ENCODE measurements at regions not wholly inside any gene's neighbourhood (a gene's known extent, or its start where the extent isn't known, plus 50 kb on each side); places are given as distances from the start of the nearest gene placed in this dataset.

DNA sequence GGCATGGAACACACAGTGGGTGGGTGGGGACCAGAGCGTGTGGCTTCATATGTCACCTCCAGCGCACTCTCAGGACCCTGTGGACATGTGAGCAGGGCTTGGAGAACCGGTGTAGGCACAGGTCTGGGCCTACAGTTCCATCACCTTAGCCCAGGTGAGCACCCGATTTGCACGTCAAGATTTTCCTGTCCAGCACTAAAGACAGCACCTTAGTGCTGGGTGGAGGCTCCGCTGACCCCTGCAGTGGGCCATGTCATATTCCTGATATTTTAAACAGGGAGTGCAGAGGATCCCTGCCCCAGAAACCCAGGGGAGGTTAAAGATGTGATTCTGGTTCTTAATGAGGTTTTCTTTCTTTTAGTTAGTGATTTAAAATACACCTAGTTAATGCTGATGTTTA is 356.0 kb upstream of the IRX4 start:
- Histone ChIP-seq H3K27me3 (ENCODE audit: control insufficient read depth in 2 of 2, insufficient read depth in 1 of 2, low read length in 1 of 2) (no peaks in the 10 kb centered on the region), H3K9me3 (ENCODE audit: control insufficient read depth in 2 of 2, insufficient read depth in 1 of 2, low read length in 1 of 2) (no peaks in the 10 kb centered on the region), H3K4me1 (ENCODE audit: control insufficient read depth in 2 of 2, insufficient read depth in 2 of 2, low read length in 2 of 2) (no peaks in the 10 kb centered on the region), H3K36me3 (ENCODE audit: control insufficient read depth in 2 of 2, insufficient read depth in 2 of 2, low read length in 1 of 2) (no peaks in the 10 kb centered on the region), H3K27ac (ENCODE audit: low read depth in 1 of 2, low read length in 1 of 2) (no peak overlapping the region), H3K4me3 (ENCODE audit: low read length in 2 of 2) (no peak overlapping the region)
- WGBS, result 85% methylated on average over 6 of the region's 6 CpGs
- DNase-seq (ENCODE audit: low read depth in 6 of 9, low spot score in 9 of 9), result no peak

DNA sequence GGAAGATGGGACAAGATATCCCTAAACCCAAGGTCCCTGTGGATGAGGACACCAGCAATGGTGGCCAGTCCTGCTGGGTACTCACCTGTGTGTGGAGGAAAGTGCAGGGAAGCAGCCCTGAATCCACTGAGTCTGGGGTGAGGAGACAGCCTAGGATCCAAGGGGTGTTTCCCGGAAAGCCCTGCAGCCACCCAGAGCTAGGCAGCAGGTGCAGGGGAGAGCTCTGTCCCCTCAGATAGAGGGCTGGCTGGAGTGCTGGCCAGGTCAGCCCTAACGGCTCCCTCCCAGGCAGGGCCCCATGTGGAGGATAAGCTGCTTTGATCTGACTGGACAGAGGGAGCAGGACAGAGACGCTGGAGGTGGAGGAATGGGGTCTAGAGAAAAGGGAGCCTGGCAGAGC is 344.7 kb upstream of the IRX4 start:
- Histone ChIP-seq H3K27ac (ENCODE audit: low read depth in 1 of 2, low read length in 1 of 2) (no peak overlapping the region), H3K4me1 (ENCODE audit: control insufficient read depth in 2 of 2, insufficient read depth in 2 of 2, low read length in 2 of 2) (no peaks in the 10 kb centered on the region), H3K36me3 (ENCODE audit: control insufficient read depth in 2 of 2, insufficient read depth in 2 of 2, low read length in 1 of 2) (no peaks in the 10 kb centered on the region), H3K27me3 (ENCODE audit: control insufficient read depth in 2 of 2, insufficient read depth in 1 of 2, low read length in 1 of 2) (no peaks in the 10 kb centered on the region), H3K9me3 (ENCODE audit: control insufficient read depth in 2 of 2, insufficient read depth in 1 of 2, low read length in 1 of 2) (peaks cover 0 to 3% of the 10 kb centered on the region in 2 donors), H3K4me3 (ENCODE audit: low read length in 2 of 2) (no peak overlapping the region)
- 63% methylated on average over 3 of the region's 3 CpGs for WGBS
- no peak for DNase-seq (ENCODE audit: low read depth in 6 of 9, low spot score in 9 of 9)

DNA sequence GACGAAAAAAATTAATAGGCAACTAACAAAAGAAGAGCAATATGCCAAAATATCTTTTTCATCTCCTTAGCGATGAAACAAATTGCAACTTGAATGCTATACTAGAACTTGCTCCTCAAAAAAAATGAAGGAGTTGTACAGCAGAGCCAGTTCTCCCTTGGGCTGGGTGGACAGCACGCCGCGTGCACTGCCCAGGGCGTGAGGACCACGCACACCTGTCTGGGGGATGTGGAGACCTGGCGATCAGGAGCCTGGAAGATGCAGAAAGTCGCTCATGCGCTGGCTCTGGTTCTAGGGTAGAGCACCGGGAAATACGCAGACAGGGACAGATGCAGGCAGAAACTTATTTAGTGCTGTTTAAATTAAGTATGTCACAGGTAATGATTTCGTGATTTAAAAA is 342.0 kb upstream of the IRX4 start:
- Histone ChIP-seq H3K27ac (ENCODE audit: low read depth in 1 of 2, low read length in 1 of 2) (no peak overlapping the region), H3K4me3 (ENCODE audit: low read length in 2 of 2) (no peak overlapping the region), H3K36me3 (ENCODE audit: control insufficient read depth in 2 of 2, insufficient read depth in 2 of 2, low read length in 1 of 2) (no peaks in the 10 kb centered on the region), H3K27me3 (ENCODE audit: control insufficient read depth in 2 of 2, insufficient read depth in 1 of 2, low read length in 1 of 2) (no peaks in the 10 kb centered on the region), H3K4me1 (ENCODE audit: control insufficient read depth in 2 of 2, insufficient read depth in 2 of 2, low read length in 2 of 2) (no peaks in the 10 kb centered on the region), H3K9me3 (ENCODE audit: control insufficient read depth in 2 of 2, insufficient read depth in 1 of 2, low read length in 1 of 2) (peaks cover 0 to 3% of the 10 kb centered on the region in 2 donors)
- WGBS, result 95% methylated on average over 13 of the region's 13 CpGs
- no peak for DNase-seq (ENCODE audit: low read depth in 6 of 9, low spot score in 9 of 9)

DNA sequence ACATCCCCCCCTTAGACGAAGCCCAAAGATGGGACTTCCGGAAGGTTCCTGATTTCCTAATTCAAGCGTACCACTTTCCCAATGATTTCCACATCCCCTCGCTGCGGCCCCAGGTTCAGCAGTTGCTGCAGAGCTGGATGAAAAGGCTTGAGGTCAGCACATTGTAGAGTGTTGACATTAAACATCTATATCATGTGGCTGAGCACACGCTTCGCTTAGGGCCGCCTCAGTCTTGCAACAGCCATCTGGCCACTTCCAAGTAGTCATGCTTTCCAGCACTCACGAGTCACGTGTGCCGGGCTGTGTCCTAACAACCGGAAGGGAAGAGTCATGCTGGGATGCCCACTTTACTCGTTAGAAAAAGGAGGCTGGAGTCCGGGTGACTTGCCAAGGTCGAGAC is 340.6 kb upstream of the IRX4 start:
- no peaks in the 10 kb centered on the region for H3K27me3 ChIP-seq (ENCODE audit: control insufficient read depth in 2 of 2, insufficient read depth in 1 of 2, low read length in 1 of 2)
- WGBS, result 93% methylated on average over 15 of the region's 15 CpGs
- H3K9me3 ChIP-seq (ENCODE audit: control insufficient read depth in 2 of 2, insufficient read depth in 1 of 2, low read length in 1 of 2), result peaks cover 0 to 3% of the 10 kb centered on the region in 2 donors

DNA sequence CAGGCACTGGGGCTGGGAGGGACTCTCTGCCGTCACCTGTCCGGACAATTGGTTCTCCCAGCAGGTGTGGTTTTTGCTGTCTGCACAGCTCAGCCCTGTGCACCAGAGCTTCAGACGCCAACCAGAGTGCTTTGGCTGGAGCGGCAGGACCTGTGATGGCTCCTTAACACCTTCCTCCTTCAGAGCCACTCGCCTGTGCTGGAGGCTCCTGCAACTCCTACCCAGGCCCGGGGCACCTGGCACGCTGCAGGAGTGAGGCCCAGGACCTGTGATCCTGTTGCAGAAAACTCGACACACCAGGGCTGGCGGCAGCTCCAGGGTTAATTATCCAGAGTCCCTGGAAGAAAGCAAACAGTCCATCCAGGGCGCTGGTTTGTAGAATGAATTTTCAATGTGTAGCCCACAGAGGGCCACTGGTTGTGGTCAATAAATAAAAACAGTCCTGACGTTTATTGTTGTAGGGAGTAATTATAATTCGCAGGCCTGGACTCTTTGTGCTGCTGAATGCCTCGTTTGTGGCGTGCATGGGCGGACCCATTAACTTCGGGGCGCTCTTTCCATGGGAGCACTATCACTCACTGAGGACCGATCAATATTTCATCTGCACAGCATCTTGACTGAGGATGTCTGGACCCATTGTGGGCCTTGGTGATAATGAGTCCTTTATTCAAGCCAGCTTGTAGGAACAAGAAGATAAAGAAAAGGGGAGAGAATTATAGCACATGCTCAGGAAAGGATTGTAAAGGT is 339.7 kb upstream of the IRX4 start:
- no peak overlapping the region for H3K4me3 ChIP-seq (ENCODE audit: low read length in 2 of 2)
- no peak for DNase-seq (ENCODE audit: low read depth in 6 of 9, low spot score in 9 of 9)
- H3K36me3 ChIP-seq (ENCODE audit: control insufficient read depth in 2 of 2, insufficient read depth in 2 of 2, low read length in 1 of 2), result no peaks in the 10 kb centered on the region
- H3K9me3 ChIP-seq (ENCODE audit: control insufficient read depth in 2 of 2, insufficient read depth in 1 of 2, low read length in 1 of 2), result peaks cover 0 to 3% of the 10 kb centered on the region in 2 donors
- no peak overlapping the region for H3K27ac ChIP-seq (ENCODE audit: low read depth in 1 of 2, low read length in 1 of 2)
- no peaks in the 10 kb centered on the region for H3K4me1 ChIP-seq (ENCODE audit: control insufficient read depth in 2 of 2, insufficient read depth in 2 of 2, low read length in 2 of 2)
- H3K27me3 ChIP-seq (ENCODE audit: control insufficient read depth in 2 of 2, insufficient read depth in 1 of 2, low read length in 1 of 2), result no peaks in the 10 kb centered on the region
- 88% methylated on average over 18 of the region's 18 CpGs for WGBS

More for the DNA sequence above, 340.6 kb upstream of the IRX4 start:
- H3K36me3 ChIP-seq (ENCODE audit: control insufficient read depth in 2 of 2, insufficient read depth in 2 of 2, low read length in 1 of 2), result no peaks in the 10 kb centered on the region
- H3K4me3 ChIP-seq (ENCODE audit: low read length in 2 of 2), result no peak overlapping the region
- no peak for DNase-seq (ENCODE audit: low read depth in 6 of 9, low spot score in 9 of 9)
- no peak overlapping the region for H3K27ac ChIP-seq (ENCODE audit: low read depth in 1 of 2, low read length in 1 of 2)
- H3K4me1 ChIP-seq (ENCODE audit: control insufficient read depth in 2 of 2, insufficient read depth in 2 of 2, low read length in 2 of 2), result no peaks in the 10 kb centered on the region

DNA sequence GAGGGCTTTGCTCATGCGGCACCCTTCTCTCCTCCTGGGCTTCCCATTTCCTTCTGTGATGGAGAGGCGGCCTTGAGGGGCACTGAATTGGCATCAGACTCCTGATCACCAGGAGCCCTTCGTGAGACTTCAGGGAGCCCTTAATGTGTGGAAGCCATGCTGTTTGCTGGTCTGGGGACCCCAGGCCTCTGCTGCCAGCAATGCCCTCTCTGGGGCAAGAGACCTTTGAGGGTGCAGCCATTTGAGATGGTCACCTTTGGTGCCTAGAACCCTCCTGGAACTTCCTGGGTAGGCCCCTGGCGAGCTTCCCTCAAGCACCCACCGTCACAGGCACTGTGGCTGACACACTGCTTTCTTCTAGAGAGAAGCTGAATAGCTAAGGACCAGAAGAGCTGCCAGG is 338.7 kb upstream of the IRX4 start:
- no peaks in the 10 kb centered on the region for H3K27me3 ChIP-seq (ENCODE audit: control insufficient read depth in 2 of 2, insufficient read depth in 1 of 2, low read length in 1 of 2)
- DNase-seq (ENCODE audit: low read depth in 6 of 9, low spot score in 9 of 9), result no peak
- H3K4me3 ChIP-seq (ENCODE audit: low read length in 2 of 2), result no peak overlapping the region
- no peaks in the 10 kb centered on the region for H3K36me3 ChIP-seq (ENCODE audit: control insufficient read depth in 2 of 2, insufficient read depth in 2 of 2, low read length in 1 of 2)
- H3K4me1 ChIP-seq (ENCODE audit: control insufficient read depth in 2 of 2, insufficient read depth in 2 of 2, low read length in 2 of 2), result no peaks in the 10 kb centered on the region
- no peak overlapping the region for H3K27ac ChIP-seq (ENCODE audit: low read depth in 1 of 2, low read length in 1 of 2)
- peaks cover 0 to 3% of the 10 kb centered on the region in 2 donors for H3K9me3 ChIP-seq (ENCODE audit: control insufficient read depth in 2 of 2, insufficient read depth in 1 of 2, low read length in 1 of 2)
- WGBS, result 90% methylated on average over 5 of the region's 5 CpGs

DNA sequence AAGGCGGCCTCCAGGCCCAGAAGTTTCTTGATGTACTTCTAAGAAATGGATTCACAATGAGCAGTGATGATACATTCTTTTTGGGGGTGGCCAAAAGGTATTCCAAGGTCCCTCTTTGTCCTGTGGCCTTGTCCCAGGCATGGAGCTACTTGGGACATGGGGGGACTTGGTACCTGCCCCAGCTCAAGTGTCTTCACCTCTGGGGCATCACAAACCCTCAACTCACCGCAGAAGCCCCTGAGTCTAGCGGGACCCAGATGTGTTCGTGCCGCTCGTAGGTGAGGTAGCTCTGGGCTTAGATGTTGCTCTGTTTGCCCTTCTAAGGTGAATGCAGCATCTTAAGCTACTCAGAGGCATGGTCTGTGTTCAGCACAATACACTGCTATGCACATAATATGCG is 338.0 kb upstream of the IRX4 start:
- H3K27me3 ChIP-seq (ENCODE audit: control insufficient read depth in 2 of 2, insufficient read depth in 1 of 2, low read length in 1 of 2), result no peaks in the 10 kb centered on the region
- WGBS, result 82% methylated on average over 7 of the region's 7 CpGs
- DNase-seq (ENCODE audit: low read depth in 6 of 9, low spot score in 9 of 9), result no peak
- no peaks in the 10 kb centered on the region for H3K36me3 ChIP-seq (ENCODE audit: control insufficient read depth in 2 of 2, insufficient read depth in 2 of 2, low read length in 1 of 2)
- H3K4me1 ChIP-seq (ENCODE audit: control insufficient read depth in 2 of 2, insufficient read depth in 2 of 2, low read length in 2 of 2), result no peaks in the 10 kb centered on the region
- no peak overlapping the region for H3K4me3 ChIP-seq (ENCODE audit: low read length in 2 of 2)
- H3K27ac ChIP-seq (ENCODE audit: low read depth in 1 of 2, low read length in 1 of 2), result no peak overlapping the region
- H3K9me3 ChIP-seq (ENCODE audit: control insufficient read depth in 2 of 2, insufficient read depth in 1 of 2, low read length in 1 of 2), result peaks cover 0 to 3% of the 10 kb centered on the region in 2 donors

DNA sequence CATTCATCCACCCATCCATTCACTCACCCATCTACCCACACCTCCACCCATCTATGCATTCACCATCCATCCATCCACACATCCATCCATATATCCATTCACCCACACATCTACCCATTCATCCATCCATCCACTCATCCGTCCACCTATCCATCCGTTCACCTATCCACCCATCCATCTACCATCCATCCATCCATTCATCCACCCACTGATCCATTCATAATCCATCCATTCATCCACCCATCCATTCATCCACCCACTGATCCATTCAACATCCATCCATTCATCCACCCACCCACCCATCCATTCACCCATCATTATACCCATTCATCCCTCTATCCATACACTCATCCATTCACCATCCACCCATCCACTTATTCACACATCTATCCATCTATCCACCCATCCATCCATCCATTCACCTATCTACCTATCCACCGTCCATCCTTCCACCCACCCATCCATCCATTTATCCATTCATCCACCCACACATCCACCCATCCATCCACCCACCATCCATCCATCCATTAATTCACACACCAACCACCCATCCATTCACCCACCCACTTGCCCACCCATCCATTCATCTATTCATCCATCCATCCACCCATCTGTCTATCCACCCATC is 336.5 kb upstream of the IRX4 start:
- Histone ChIP-seq H3K27ac (ENCODE audit: low read depth in 1 of 2, low read length in 1 of 2) (no peak overlapping the region), H3K9me3 (ENCODE audit: control insufficient read depth in 2 of 2, insufficient read depth in 1 of 2, low read length in 1 of 2) (no peaks in the 10 kb centered on the region), H3K4me3 (ENCODE audit: low read length in 2 of 2) (no peak overlapping the region), H3K27me3 (ENCODE audit: control insufficient read depth in 2 of 2, insufficient read depth in 1 of 2, low read length in 1 of 2) (no peaks in the 10 kb centered on the region), H3K36me3 (ENCODE audit: control insufficient read depth in 2 of 2, insufficient read depth in 2 of 2, low read length in 1 of 2) (no peaks in the 10 kb centered on the region), H3K4me1 (ENCODE audit: control insufficient read depth in 2 of 2, insufficient read depth in 2 of 2, low read length in 2 of 2) (no peaks in the 10 kb centered on the region)
- no peak for DNase-seq (ENCODE audit: low read depth in 6 of 9, low spot score in 9 of 9)
- WGBS, result 95% methylated on average over 3 of the region's 3 CpGs

DNA sequence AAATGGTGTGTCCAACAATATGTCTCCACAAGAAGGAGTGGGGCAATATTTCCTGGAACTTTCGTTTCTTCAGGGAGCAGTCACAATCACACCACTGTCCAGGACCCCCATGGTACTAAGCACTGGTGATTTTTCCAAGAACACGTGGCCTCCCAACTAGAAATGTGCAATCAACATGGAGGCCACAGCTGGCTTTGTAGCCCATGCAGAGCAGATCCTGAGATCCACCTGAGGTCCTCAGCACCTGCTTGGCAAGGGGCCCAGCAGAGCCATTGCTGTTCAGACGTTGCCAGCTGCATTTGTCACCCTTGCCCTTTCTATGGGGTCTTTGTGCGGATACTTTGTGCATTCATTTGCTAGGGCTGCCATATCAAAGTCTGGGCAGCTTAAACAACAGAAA is 334.5 kb upstream of the IRX4 start:
- 84% methylated on average over 4 of the region's 4 CpGs for WGBS
- no peak overlapping the region for H3K4me3 ChIP-seq (ENCODE audit: low read length in 2 of 2)
- no peaks in the 10 kb centered on the region for H3K36me3 ChIP-seq (ENCODE audit: control insufficient read depth in 2 of 2, insufficient read depth in 2 of 2, low read length in 1 of 2)
- no peak for DNase-seq (ENCODE audit: low read depth in 6 of 9, low spot score in 9 of 9)
- H3K9me3 ChIP-seq (ENCODE audit: control insufficient read depth in 2 of 2, insufficient read depth in 1 of 2, low read length in 1 of 2), result no peaks in the 10 kb centered on the region
- H3K27ac ChIP-seq (ENCODE audit: low read depth in 1 of 2, low read length in 1 of 2), result no peak overlapping the region
- H3K4me1 ChIP-seq (ENCODE audit: control insufficient read depth in 2 of 2, insufficient read depth in 2 of 2, low read length in 2 of 2), result no peaks in the 10 kb centered on the region
- no peaks in the 10 kb centered on the region for H3K27me3 ChIP-seq (ENCODE audit: control insufficient read depth in 2 of 2, insufficient read depth in 1 of 2, low read length in 1 of 2)

Data from thymus (tissue), 11 donors.